NCI-H2171 treated with DMSO at 0.1 percent for 48 hours (cell line): ENCODE measurements at regions not wholly inside any gene's neighbourhood (a gene's known extent, or its start where the extent isn't known, plus 50 kb on each side); places are given as distances from the start of the nearest gene placed in this dataset.
"Not testable (repeated sequence)": the region's sequence is repeated elsewhere in the genome, so short reads cannot be mapped to it uniquely, and the experiment has no call there.

Source experiments
- DNase-seq: peaks from one replicate; lab custom pipeline; 2025; lab: John Stamatoyannopoulos, UW

DNA sequence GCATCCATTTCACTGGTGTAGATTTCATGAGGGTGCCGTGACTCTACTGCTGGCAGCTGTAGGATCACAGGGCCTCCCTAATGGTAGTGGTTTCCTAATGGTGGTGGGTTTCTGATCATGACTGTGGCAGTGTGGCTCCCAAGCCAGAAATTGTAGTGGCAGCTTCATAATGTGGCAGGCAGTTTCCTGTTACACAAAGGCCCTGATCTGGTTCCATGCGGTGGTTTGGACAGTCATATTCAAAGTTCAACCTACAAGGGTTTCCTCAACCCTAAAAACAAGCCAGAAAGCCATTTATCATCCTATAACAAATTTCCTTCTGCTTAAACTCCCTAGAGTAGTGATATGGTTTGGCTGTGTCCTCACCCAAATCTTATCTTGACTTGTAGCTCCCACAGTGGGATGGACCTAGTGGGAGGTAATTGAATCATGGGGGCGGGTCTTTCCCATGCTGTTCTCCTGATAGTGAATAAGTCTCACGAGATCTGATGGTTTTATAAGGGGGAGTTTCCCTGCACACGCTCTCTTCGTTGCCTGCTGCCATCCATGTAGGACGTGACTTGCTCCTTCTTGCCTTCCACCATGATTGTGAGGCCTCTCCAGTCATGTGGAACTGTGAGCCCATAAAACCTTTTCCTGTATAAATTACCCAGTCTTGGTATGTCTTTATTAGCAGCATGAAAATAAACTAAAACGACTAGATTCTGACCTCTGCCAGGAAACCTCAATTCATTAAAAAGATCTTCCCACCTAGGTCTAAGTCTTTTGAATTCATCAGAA lies 257.1 kb downstream of the EFCAB11 start:
- no peak for DNase-seq

DNA sequence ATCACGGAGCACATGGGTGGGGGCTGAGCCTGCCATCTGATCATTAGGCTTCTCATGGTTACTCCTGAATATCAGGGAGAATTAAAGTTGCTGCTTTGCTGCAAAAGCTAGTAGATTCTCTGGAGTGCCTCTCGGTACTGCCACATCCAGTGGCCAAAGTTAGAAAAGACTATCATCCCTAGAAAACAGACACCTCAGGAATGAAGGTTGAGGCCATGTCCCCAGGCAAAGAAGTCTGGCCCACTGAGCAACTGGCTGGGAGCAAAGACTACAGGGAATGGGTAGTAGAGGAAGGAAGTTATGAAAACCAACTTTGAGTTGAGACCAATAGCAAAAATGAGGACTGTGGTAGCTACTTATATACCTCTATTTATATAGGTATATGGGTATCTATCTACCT lies 258.7 kb downstream of the EFCAB11 start:
- no peak for DNase-seq

GRCh38 chr14:89690139-89690538 lies 264.4 kb downstream of the EFCAB11 start:
- no peak for DNase-seq

GRCh38 chr14:89689711-89690110 lies 264.8 kb downstream of the EFCAB11 start:
- not testable (repeated sequence) for DNase-seq

DNA sequence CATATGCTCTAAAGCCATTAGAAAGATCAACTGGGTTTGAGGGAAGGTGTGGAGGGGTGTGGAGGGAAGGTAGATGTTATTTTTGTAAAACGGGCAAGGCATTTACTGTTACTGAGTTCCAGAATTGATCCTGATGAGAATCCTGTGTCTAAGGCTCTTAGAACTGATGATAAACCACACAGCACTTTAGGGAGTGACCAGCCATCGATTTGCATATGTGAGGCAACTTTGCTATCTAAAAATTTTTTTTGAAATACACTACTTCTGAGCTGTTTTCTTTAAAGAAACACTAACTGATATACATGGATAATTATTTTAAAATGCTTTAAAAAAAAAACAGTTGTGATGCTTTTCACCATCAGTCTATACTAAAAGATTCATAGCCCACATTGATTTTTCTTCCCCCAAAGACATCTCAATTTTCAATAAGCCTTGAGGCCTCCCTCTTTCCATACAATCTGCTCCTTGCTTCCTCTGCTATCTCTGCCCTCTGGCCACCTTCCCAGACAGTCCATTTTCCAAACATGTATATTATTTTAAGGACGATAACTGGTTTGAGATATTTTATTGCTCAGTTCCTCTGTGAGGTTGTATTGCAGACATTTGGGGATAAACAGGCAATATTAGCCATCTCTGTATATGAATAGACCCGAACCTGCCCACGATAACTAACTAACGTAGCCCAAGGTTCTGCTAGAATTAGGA lies 265.9 kb downstream of the EFCAB11 start:
- DNase-seq, result no peak

- DNase-seq, result not testable (repeated sequence)
These were observed 267.4 kb downstream of the EFCAB11 start for GRCh38 chr14:89687129-89687528.

DNA sequence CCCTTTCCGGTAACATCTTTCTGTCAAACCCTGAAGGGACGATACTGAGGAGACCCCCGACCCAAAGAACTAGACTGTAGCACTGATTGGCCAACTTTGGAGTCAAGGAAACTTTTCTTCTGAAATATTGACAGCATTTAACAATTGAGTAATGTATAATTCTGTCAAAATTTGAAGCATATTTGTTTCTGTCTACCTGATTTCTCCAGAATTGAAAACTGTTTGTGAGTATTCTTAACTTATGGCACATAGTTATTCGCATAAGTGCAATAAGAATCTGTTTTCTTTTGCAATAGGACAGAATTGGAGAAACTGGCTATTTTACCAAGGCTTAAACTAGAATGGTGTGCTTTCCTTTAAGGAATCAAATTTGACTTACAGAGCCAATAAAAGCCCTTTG lies 267.1 kb upstream of the FOXN3 start:
- no peak for DNase-seq

DNA sequence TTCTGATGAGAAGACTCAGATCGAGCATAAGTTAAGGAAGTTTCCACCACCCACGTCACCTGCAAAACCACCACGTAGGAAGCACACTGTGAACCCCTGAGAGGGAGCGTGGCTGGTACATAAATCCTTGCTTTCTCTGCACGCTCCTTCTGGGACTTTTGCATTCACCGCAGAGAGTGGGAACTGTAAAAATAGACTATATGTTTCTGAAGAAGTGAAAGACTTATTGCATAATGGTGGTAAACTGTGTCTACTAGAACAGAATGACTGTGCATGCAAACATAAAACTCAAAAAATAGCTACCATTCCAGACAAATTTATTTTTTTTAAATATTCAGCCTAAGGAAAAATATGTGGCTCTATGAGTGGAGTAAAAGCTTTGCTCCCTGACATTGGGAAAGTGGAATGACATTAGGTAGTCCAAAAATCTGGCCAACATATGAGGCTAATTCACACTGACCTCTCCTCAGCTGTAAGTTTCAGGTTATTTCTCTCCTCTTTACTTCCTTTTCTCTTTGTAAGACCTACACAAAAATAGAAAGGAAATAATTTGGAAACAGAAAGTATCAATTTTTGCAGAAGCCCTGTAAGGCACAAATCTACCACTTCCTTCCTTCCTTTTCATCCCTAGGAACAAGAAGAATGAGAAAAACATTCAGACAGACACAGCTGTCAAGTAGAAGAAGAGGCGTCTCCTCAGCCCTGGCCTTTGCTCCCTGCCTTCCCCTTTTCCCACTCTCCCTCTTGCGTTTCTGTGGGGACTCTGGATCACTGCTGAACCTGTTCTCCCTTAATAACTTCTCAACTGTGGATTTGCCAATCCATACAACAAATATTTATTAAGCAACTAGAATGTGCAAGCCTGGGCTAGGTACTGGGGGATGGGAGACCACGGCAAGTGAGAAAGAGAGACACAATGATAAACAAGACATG lies 264.3 kb upstream of the FOXN3 start:
- no peak for DNase-seq

DNA sequence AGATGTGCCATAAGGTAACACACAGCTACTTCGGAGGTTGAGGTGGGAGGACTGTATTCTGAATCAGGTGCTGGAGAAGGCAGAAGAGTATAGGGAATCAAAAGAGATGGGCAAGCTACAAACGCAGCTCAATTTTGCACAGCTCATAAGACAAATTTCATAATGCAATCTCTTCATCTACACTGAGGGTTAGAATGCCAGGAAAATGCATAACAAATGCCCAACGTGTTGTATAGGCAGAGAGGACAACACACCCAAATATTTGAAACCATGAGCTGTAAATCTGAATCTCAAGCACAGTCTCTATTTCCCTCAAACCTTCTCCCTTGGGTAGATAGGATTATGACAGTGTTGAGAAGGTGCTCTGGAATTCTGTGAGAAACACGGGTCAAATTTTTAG lies 263.1 kb upstream of the FOXN3 start:
- DNase-seq, result no peak

GRCh38 chr14:89678768-89679167 lies 261.7 kb upstream of the FOXN3 start:
- no peak for DNase-seq

- no peak for DNase-seq
These were observed 258.6 kb upstream of the FOXN3 start for GRCh38 chr14:89675590-89675989.

DNA sequence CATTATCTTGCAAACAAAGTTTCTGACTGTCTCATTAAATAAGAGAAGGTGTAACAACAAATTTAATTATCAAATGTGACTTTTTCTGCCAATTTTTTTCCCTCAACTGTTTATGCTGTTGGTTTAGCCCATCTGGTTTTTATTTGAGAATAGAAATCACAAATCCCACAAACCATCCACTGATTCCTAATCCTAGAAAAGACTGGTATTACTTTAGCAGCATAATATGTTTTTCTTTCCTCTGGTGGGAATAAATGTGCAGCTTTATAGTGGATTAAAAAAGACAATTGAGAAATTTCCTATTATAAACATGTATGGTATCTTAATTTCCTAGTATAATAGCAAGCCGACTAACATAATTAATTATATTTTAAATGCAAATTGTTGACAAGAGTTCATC lies 257.9 kb upstream of the FOXN3 start:
- DNase-seq, result no peak

DNA sequence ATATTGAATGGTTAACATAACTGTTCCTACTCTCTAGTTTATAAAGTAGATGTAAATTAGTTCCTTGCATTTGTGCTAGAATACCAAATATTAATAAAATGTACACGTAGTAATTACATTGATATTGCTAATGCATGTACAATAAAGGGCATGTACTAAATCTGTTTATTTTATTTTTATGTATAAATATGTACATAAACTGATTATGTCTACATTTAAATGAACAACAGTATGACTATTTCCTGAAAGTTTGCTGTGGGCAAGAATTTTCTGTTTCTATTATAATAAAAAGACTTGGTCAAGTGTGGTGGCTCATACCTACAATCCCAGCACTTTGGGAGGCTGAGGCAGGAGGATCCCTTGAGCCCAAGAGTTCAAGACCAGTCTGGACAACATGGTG lies 257.2 kb upstream of the FOXN3 start:
- no peak for DNase-seq

DNA sequence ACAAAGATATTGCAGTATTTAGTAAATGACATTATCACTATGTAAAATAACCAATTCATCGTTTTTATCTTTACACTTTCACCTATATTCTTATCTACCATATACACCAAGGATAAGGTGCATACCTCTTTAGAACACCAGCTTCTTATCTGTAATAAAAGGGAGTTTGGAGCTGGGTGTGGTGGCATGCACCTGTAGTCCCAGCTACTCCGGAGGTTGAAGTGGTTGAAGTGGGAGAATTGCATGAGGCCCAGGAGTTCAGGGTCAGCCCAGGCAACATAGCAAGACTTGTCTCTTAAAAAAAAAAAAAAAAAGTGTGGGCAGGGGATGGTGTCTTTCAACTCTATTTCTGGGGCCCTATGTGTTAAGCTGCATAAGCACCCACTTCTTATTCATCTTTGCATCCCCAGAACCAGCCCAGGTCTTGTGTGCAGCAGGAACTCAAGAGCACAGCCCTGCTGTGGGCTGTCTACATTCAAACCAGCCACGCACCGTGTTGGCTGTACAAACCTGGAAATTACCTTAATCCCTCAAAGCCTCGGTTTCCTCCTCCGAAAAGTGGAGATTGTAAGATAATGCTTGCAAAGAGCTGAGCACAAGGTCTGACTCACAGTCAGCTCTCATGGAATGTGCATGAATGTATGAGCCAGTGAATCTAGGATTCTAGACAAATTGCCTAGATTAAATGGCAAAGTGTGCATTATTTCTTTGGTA lies 256.6 kb upstream of the FOXN3 start:
- DNase-seq, result no peak

DNA sequence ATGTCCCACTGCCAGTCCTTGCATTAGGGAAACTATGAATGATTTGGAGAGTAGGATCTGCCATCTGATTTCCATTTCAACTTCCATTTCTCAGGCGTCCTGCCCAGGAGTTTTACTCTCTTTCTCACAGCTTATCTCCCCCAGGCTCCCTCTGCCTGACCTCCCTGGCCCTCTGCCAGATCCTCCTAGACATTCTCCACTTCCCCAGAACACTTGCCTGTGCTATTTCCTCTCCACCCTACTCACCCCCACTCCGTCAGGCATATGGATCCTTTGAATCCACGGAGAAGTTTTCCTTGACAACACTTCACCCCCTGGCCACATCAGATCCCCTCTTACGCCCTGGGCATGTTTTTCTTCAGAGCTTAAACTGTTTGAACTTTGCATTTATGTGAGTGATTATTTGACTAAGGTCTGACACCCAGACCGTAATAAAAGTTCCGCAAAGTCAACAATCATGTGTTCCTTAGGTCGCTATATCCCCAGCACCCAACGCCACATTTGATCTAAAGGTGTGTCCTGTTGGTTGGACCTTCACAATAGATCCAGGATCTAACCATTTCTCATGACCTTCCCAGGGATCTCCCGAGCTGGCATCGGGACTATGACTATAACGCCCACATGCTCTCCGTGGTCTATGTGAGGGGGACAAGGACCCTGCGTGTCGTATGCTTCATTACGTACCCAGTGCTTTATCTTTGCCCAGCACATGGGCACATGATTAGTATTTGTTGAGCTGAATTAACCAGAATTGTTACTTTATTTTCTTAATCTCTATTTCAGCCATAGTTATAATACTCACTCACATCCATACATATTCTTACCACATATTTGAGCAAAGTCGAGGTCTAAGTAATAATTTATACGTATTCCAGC lies 255.8 kb upstream of the FOXN3 start:
- DNase-seq, result no peak

DNA sequence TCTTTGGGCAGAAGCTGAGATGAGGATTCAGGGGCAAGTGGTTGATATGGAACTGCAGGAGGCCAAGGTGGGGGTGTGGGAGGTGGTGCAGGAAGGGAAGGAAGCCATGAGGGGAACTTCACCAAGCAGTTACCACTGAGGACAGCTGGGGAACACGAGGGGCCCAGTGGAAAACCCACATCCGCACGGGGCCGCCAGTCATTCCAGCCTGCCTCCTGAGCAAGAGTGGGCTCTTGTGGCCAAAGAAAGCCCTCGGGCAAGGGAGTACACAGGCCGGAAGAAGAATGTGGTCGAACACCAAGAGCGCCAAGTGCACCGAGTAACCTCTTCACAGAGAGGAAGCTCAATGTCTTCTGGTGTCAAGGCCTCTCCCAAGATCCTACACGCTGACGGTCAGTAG lies 252.2 kb upstream of the FOXN3 start:
- DNase-seq, result no peak

DNA sequence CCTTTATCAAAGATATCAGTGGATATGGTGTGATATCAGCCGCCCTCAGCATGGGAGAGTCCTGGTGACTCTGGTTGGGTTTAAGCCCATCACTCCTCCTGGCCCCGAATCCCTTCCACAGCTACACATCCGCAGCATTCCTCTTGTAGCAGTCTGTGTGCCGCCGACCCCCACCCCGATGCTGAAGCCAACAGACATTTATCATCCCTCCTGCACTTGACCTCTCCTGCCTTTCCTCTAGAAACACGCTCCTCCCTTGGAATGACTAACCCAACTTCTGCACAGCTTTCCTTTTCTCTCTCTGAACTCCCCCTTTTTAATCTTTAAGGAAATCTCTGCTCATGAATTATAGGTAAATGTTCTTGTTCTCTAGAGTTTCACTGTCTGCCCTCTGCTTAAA lies 250.9 kb upstream of the FOXN3 start:
- DNase-seq, result no peak

DNA sequence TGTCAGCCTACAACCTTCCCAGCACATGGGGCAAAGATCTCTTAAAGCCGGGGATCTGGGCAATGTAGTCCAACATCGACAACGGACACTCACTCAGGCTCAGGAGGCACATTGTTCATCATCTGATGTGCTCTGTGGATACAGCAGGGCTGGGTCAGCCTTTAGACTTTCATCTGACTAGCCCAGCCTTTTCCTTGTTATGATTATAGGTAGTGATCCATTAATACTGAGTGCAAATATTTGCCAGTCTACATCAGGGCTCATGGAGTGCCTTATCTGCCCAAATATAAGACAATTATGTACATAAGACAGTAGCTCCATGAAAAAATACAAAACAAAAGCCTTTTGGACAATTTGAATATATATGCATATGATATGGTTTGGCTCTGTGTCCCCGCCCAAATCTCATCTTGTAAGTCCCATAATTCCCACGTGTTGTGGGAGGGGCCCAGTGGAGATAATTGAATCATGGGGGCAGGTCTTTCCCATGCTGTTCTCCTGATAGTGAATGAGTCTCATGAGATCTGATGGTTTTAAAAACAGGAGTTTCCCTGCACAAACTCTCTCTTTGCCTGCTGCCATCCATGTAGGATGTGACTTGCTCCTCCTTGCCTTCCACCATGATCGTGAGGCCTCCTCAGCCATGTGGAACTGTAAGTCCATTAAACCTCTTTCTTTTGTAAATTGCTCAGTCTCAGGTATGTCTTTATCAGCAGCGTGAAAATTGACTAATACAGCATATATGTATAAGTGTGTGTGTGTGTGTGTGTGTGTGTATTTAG lies 248.5 kb upstream of the FOXN3 start:
- DNase-seq, result not testable (repeated sequence)

DNA sequence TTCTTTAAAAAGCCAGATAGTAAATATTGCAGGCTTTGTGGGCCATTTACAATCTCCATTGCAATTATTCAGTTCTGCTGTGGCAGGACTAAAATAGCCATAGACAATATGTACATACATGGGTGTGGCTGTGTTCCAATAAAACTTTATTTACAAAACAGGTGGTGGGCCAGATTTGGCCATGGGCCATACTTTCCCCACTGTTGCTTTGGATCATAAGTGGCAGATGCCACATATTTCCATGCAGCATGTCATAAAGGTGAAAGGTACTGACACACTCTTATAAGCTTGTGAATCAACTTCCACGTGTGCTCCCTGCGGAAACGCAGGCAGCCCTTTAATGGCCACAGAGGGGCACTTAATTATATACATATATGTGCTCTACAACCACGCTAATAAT lies 244.4 kb upstream of the FOXN3 start:
- DNase-seq, result peak; percentile 64

- not testable (repeated sequence) for DNase-seq
These were observed 243.7 kb upstream of the FOXN3 start for GRCh38 chr14:89660625-89661233.
